ENCODE measurements at regions not wholly inside any gene's neighbourhood (a gene's known extent, or its start where the extent isn't known, plus 50 kb on each side); places are given as distances from the start of the nearest gene placed in this dataset.

DNA sequence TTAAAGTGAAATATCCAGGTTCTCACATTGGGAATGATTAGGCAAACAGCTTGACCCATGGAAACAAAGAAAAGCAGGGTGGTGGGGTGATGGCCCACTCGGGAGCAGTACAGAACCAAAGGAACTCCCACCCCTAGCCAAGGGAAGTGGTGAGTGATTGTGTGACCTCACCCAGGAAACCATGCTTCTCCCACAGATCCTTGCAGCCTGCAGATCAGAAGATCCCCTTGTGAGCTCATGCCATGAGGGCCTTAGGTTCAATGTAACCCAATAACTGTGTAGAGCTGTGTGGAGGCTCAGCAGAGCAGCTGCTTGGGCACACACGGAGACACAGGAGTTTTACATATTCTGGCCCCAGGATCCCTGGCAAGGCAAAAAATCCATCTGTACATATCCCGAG, 311.8 kb upstream of the DPYD start:
- Histone ChIP-seq H3K27me3 (ENCODE audit: control insufficient read depth, low read length) (no peaks in the 10 kb centered on the region), H3K9me2 (replicated peaks; ENCODE audit: control insufficient read depth, low read length) (no peaks in the 10 kb centered on the region), H3K79me2 (ENCODE audit: control insufficient read depth, low read length) (no peaks in the 10 kb centered on the region), H4K20me1 (ENCODE audit: control insufficient read depth, insufficient read depth, low read depth, low read length) (no peaks in the 10 kb centered on the region), H3K36me3 (ENCODE audit: control insufficient read depth, low read length) (no peaks in the 10 kb centered on the region), H3K9me3 (ENCODE audit: control insufficient read depth, insufficient read depth, low read length) (no peaks in the 10 kb centered on the region), H3K4me2 (ENCODE audit: low read length) (no peak overlapping the region), H3K4me1 (ENCODE audit: control insufficient read depth, low read length) (no peaks in the 10 kb centered on the region), H3F3A (ENCODE audit: control insufficient read depth, insufficient read depth) (no peaks in the 10 kb centered on the region), H3K4me3 (ENCODE audit: low read length) (no peak overlapping the region), H3K27ac (ENCODE audit: low read depth, low read length) (no peak overlapping the region)
- no peak for TF ChIP-seq EZH2phosphoT487 (IDR thresholded peaks at IDR 0.05; ENCODE audit: borderline replicate concordance, low read length)
- TF ChIP-seq, protein P1, sequence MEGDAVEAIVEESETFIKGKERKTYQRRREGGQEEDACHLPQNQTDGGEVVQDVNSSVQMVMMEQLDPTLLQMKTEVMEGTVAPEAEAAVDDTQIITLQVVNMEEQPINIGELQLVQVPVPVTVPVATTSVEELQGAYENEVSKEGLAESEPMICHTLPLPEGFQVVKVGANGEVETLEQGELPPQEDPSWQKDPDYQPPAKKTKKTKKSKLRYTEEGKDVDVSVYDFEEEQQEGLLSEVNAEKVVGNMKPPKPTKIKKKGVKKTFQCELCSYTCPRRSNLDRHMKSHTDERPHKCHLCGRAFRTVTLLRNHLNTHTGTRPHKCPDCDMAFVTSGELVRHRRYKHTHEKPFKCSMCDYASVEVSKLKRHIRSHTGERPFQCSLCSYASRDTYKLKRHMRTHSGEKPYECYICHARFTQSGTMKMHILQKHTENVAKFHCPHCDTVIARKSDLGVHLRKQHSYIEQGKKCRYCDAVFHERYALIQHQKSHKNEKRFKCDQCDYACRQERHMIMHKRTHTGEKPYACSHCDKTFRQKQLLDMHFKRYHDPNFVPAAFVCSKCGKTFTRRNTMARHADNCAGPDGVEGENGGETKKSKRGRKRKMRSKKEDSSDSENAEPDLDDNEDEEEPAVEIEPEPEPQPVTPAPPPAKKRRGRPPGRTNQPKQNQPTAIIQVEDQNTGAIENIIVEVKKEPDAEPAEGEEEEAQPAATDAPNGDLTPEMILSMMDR (IDR thresholded peaks at IDR 0.05; ENCODE audit: low read depth, low read length, poor library complexity, severe bottlenecking), result no peak

DNA sequence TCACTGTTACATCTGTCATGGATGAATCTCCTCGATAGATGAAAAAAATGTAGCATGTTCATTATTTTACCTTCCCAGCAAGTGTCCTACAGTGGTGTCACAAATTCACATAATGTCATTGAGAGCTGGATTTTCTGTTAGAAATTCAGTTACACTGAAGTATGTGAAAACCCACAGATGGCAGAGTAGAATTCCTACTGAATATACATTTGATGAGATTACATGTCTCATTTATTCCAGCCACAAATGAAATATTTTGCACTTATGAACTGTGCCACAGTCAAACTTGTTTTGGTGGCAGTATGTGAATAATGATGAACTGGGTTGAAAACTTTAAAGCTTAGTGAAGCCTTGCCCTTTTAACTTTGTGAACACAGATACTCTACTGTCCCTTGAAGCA, 301.9 kb upstream of the DPYD start:
- Histone ChIP-seq H3K27ac (ENCODE audit: low read depth, low read length) (no peak overlapping the region), H3K79me2 (ENCODE audit: control insufficient read depth, low read length) (no peaks in the 10 kb centered on the region), H3K4me2 (ENCODE audit: low read length) (no peak overlapping the region), H4K20me1 (ENCODE audit: control insufficient read depth, insufficient read depth, low read depth, low read length) (no peaks in the 10 kb centered on the region), H3K4me1 (ENCODE audit: control insufficient read depth, low read length) (no peaks in the 10 kb centered on the region), H3K9me3 (ENCODE audit: control insufficient read depth, insufficient read depth, low read length) (no peaks in the 10 kb centered on the region), H3K9me2 (replicated peaks; ENCODE audit: control insufficient read depth, low read length) (no peaks in the 10 kb centered on the region), H3K36me3 (ENCODE audit: control insufficient read depth, low read length) (no peaks in the 10 kb centered on the region), H3K4me3 (ENCODE audit: low read length) (no peak overlapping the region), H3K27me3 (ENCODE audit: control insufficient read depth, low read length) (no peaks in the 10 kb centered on the region), H3F3A (ENCODE audit: control insufficient read depth, insufficient read depth) (no peaks in the 10 kb centered on the region)
- TF ChIP-seq, protein P1 (IDR thresholded peaks at IDR 0.05; ENCODE audit: low read depth, low read length, poor library complexity, severe bottlenecking), result no peak
- no peak for TF ChIP-seq EZH2phosphoT487 (IDR thresholded peaks at IDR 0.05; ENCODE audit: borderline replicate concordance, low read length)

DNA sequence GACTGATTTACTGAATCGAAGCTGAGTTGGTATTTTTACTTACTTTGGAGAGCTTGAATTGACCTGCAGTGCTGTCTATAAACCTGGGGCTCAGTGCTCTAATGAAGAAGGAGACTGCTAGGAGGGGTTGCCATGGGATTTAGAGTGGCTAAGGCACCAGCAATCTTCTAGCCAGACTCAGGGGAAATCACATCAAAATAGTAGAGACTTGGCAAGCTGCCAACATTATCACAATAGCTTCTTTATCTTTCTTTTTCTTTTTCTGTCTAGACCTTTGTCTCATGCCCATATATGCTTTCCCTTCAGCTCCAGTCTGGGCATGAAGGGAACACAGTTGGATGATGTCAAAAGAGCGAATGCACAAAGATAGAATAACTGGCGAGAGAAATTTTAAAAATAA, 301.1 kb upstream of the DPYD start:
- no peaks in the 10 kb centered on the region for H3K27me3 ChIP-seq (ENCODE audit: control insufficient read depth, low read length)
- H3K27ac ChIP-seq (ENCODE audit: low read depth, low read length), result no peak overlapping the region
- TF ChIP-seq EZH2phosphoT487 (IDR thresholded peaks at IDR 0.05; ENCODE audit: borderline replicate concordance, low read length), result no peak
- TF ChIP-seq, protein P1 (IDR thresholded peaks at IDR 0.05; ENCODE audit: low read depth, low read length, poor library complexity, severe bottlenecking), result no peak
- H3K4me3 ChIP-seq (ENCODE audit: low read length), result no peak overlapping the region
- H3K4me2 ChIP-seq (ENCODE audit: low read length), result no peak overlapping the region
- no peaks in the 10 kb centered on the region for H4K20me1 ChIP-seq (ENCODE audit: control insufficient read depth, insufficient read depth, low read depth, low read length)
- no peaks in the 10 kb centered on the region for H3F3A ChIP-seq (ENCODE audit: control insufficient read depth, insufficient read depth)
- H3K9me3 ChIP-seq (ENCODE audit: control insufficient read depth, insufficient read depth, low read length), result no peaks in the 10 kb centered on the region
- no peaks in the 10 kb centered on the region for H3K79me2 ChIP-seq (ENCODE audit: control insufficient read depth, low read length)
- H3K9me2 ChIP-seq (replicated peaks; ENCODE audit: control insufficient read depth, low read length), result no peaks in the 10 kb centered on the region
- no peaks in the 10 kb centered on the region for H3K4me1 ChIP-seq (ENCODE audit: control insufficient read depth, low read length)
- no peaks in the 10 kb centered on the region for H3K36me3 ChIP-seq (ENCODE audit: control insufficient read depth, low read length)

DNA sequence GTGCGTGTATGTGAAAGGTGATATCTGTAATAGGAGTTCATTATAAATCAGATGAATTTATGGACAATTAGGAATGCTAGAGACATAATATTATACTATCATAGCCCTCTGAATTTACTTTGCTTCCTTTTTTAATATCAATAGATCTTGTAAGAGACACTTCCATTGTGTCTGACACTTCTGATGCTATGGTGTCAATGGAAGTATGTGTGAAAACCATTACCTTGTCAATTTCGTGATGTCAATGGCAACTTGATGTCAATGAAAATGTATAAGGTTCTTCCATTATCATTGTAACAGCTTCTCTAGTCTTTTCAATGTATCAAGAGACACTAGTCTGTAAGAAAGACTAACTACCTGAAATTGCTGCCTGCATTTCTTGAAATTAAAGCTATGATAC, 296.8 kb upstream of the DPYD start:
- no peaks in the 10 kb centered on the region for H3K9me2 ChIP-seq (replicated peaks; ENCODE audit: control insufficient read depth, low read length)
- H3K9me3 ChIP-seq (ENCODE audit: control insufficient read depth, insufficient read depth, low read length), result no peaks in the 10 kb centered on the region; the same call in 1 of the 2 replicates
- no peak overlapping the region for H3K4me3 ChIP-seq (ENCODE audit: low read length)
- no peaks in the 10 kb centered on the region for H3K79me2 ChIP-seq (ENCODE audit: control insufficient read depth, low read length)
- no peaks in the 10 kb centered on the region for H3K4me1 ChIP-seq (ENCODE audit: control insufficient read depth, low read length)
- H3K4me2 ChIP-seq (ENCODE audit: low read length), result no peak overlapping the region
- TF ChIP-seq, protein P1 (IDR thresholded peaks at IDR 0.05; ENCODE audit: low read depth, low read length, poor library complexity, severe bottlenecking), result no peak
- TF ChIP-seq EZH2phosphoT487 (IDR thresholded peaks at IDR 0.05; ENCODE audit: borderline replicate concordance, low read length), result no peak
- H3F3A ChIP-seq (ENCODE audit: control insufficient read depth, insufficient read depth), result no peaks in the 10 kb centered on the region
- no peaks in the 10 kb centered on the region for H3K36me3 ChIP-seq (ENCODE audit: control insufficient read depth, low read length)
- no peak overlapping the region for H3K27ac ChIP-seq (ENCODE audit: low read depth, low read length)
- H3K27me3 ChIP-seq (ENCODE audit: control insufficient read depth, low read length), result no peaks in the 10 kb centered on the region
- no peaks in the 10 kb centered on the region for H4K20me1 ChIP-seq (ENCODE audit: control insufficient read depth, insufficient read depth, low read depth, low read length)

Data from DOHH2 (cell line).